Fibroblast of lung (primary cell): ENCODE measurements at regions not wholly inside any gene's neighbourhood (a gene's known extent, or its start where the extent isn't known, plus 50 kb on each side); places are given as distances from the start of the nearest gene placed in this dataset.

ENCODE experiments used
- DNase-seq, 2 donors: peaks; one replicate each; pipeline versions ENCODE4 v3.0.0 to v3.0.0-alpha.2; 2010; ENCODE audit warnings: low read depth in 2 of 2
- H2AFZ ChIP-seq: 2 replicates; pipeline ENCODE4 v1.5.1; 2012; ENCODE audit warnings: low read length, control low read depth, inconsistent platforms
- H3K27ac ChIP-seq: 2 replicates; pipeline ENCODE4 v1.5.1; 2011; ENCODE audit warnings: low read length, control low read depth; ENCODE audit not compliant: insufficient read depth
- H3K27me3 ChIP-seq: 2 replicates; pipeline ENCODE4 v1.5.1; 2011; ENCODE audit warnings: mild to moderate bottlenecking, low read length; ENCODE audit not compliant: control insufficient read depth, insufficient read depth
- H3K36me3 ChIP-seq: 2 replicates; pipeline ENCODE4 v1.5.1; 2011; ENCODE audit warnings: low read length; ENCODE audit not compliant: control insufficient read depth, insufficient read depth
- H3K4me1 ChIP-seq: 2 replicates; pipeline ENCODE4 v1.5.1; 2011; ENCODE audit warnings: low read length; ENCODE audit not compliant: control insufficient read depth, insufficient read depth; ENCODE audit errors: extremely low read depth
- H3K4me2 ChIP-seq: 2 replicates; pipeline ENCODE4 v1.5.1; 2011; ENCODE audit warnings: low read length, control low read depth; ENCODE audit not compliant: insufficient read depth; ENCODE audit errors: extremely low read depth
- H3K4me3 ChIP-seq, 4 experiments: fragments of 200-600 bp in 1 of 4; sonication (generic) in 1 of 4; replicated peaks in 1 of 4; 2 replicates each; pipeline ENCODE4 v1.5.1; 2011 to 2016; ENCODE audit warnings: low read length in 4 of 4, low read depth in 3 of 4, mild to moderate bottlenecking in 3 of 4, control low read depth in 2 of 4, inconsistent platforms in 1 of 4, mixed read lengths in 1 of 4; ENCODE audit not compliant: insufficient read depth in 1 of 4; ENCODE audit errors: control extremely low read depth in 1 of 4
- H3K79me2 ChIP-seq: 2 replicates; pipeline ENCODE4 v1.5.1; 2012; ENCODE audit warnings: mild to moderate bottlenecking, low read length, inconsistent platforms; ENCODE audit not compliant: control insufficient read depth, insufficient read depth
- H3K9ac ChIP-seq: 2 replicates; pipeline ENCODE4 v1.5.1; 2011; ENCODE audit warnings: mild to moderate bottlenecking, low read length, control low read depth; ENCODE audit not compliant: insufficient read depth
- H3K9me3 ChIP-seq: 2 replicates; pipeline ENCODE4 v1.5.1; 2012; ENCODE audit warnings: low read depth, low read length; ENCODE audit not compliant: control insufficient read depth, insufficient read depth
- H4K20me1 ChIP-seq: 2 replicates; pipeline ENCODE4 v1.5.1; 2011; ENCODE audit warnings: low read length; ENCODE audit not compliant: control insufficient read depth, insufficient read depth; ENCODE audit errors: extremely low read depth
- CTCF ChIP-seq, 2 donors: IDR thresholded peaks in 1 of 2; conservative IDR thresholded peaks in 1 of 2; 1 replicate in 1 of 2; 2 replicates in 1 of 2; pipeline ENCODE4 v1.5.1; 2011 to 2012; ENCODE audit warnings: low read length in 2 of 2, control low read depth in 1 of 2, inconsistent platforms in 1 of 2, low read depth in 1 of 2, mild to moderate bottlenecking in 1 of 2
- EZH2 ChIP-seq: IDR thresholded peaks from 2 replicates; pipeline ENCODE4 v1.5.1; 2012; ENCODE audit warnings: low read length, control low read depth, mild to moderate bottlenecking; ENCODE audit errors: missing control alignments

- H4K20me1 ChIP-seq: no peaks in the 10 kb centered on the region
- H3K79me2 ChIP-seq: no peaks in the 10 kb centered on the region
- H3K4me1 ChIP-seq: no peaks in the 10 kb centered on the region
- H3K36me3 ChIP-seq: no peaks in the 10 kb centered on the region
- TF ChIP-seq CTCF (conservative IDR thresholded peaks at IDR 0.05 in 1 of 2, IDR thresholded peaks at IDR 0.05 in 1 of 2; ENCODE audit: low read depth in 1 of 2, low read length in 2 of 2) (no peak), EZH2 (no peak)
- no peak overlapping the region for H3K27ac ChIP-seq
- no peak overlapping the region for H3K4me3 ChIP-seq
- H3K4me2 ChIP-seq: no peak overlapping the region
- DNase-seq: no peak
- no peak overlapping the region for H3K9ac ChIP-seq
- H3K9me3 ChIP-seq: no peaks in the 10 kb centered on the region
- H3K27me3 ChIP-seq: no peaks in the 10 kb centered on the region
- H2AFZ ChIP-seq: no peak overlapping the region
Observed at GRCh38 chr1:14263671-14264070, 334.8 kb upstream of the KAZN start.

- no peak for TF ChIP-seq EZH2
- no peak for TF ChIP-seq CTCF (conservative IDR thresholded peaks at IDR 0.05 in 1 of 2, IDR thresholded peaks at IDR 0.05 in 1 of 2; ENCODE audit: low read depth in 1 of 2, low read length in 2 of 2)
- Histone ChIP-seq H3K4me1 (no peaks in the 10 kb centered on the region), H3K27me3 (no peaks in the 10 kb centered on the region), H3K9me3 (no peaks in the 10 kb centered on the region), H4K20me1 (no peaks in the 10 kb centered on the region), H3K4me3 (no peak overlapping the region), H3K9ac (no peak overlapping the region), H2AFZ (no peak overlapping the region), H3K36me3 (no peaks in the 10 kb centered on the region), H3K27ac (no peak overlapping the region), H3K4me2 (no peak overlapping the region), H3K79me2 (no peaks in the 10 kb centered on the region)
- DNase-seq: no peak
Observed at GRCh38 chr1:14265495-14265894, 333.0 kb upstream of the KAZN start.

- H3K4me3 ChIP-seq: no peak overlapping the region
- no peak for TF ChIP-seq EZH2
- no peak for TF ChIP-seq CTCF (conservative IDR thresholded peaks at IDR 0.05 in 1 of 2, IDR thresholded peaks at IDR 0.05 in 1 of 2; ENCODE audit: low read depth in 1 of 2, low read length in 2 of 2)
- no peak overlapping the region for H2AFZ ChIP-seq
- H3K27ac ChIP-seq: no peak overlapping the region
- H3K9me3 ChIP-seq: no peaks in the 10 kb centered on the region
- DNase-seq: peak in 1 of 2 donors; percentile 49
- no peaks in the 10 kb centered on the region for H3K4me1 ChIP-seq
- H3K79me2 ChIP-seq: no peaks in the 10 kb centered on the region
- no peak overlapping the region for H3K9ac ChIP-seq
- no peaks in the 10 kb centered on the region for H3K27me3 ChIP-seq
- H3K36me3 ChIP-seq: no peaks in the 10 kb centered on the region
- no peak overlapping the region for H3K4me2 ChIP-seq
- H4K20me1 ChIP-seq: no peaks in the 10 kb centered on the region
Observed at GRCh38 chr1:14267991-14268390, 330.5 kb upstream of the KAZN start.
